OCI-LY1 (cell line): ENCODE measurements at regions not wholly inside any gene's neighbourhood (a gene's known extent, or its start where the extent isn't known, plus 50 kb on each side); places are given as distances from the start of the nearest gene placed in this dataset.

Experiments
- H2AFZ ChIP-seq: fragments of 200-600 bp; sonication (generic), shearing (Covaris generic); 2 replicates; pipeline ENCODE4 v1.6.0; 2014; ENCODE audit warnings: antibody characterized with exemption, mild to moderate bottlenecking, low read length
- H3F3A ChIP-seq: fragments of 200-600 bp; sonication (generic), shearing (Covaris generic); 2 replicates; pipeline ENCODE4 v1.6.0; 2014; ENCODE audit warnings: mild to moderate bottlenecking, antibody characterized with exemption, low read length, moderate library complexity; ENCODE audit not compliant: insufficient read depth
- H3K27ac ChIP-seq: fragments of 200-600 bp; sonication (generic); 2 replicates; pipeline ENCODE4 v1.5.1; 2014; ENCODE audit warnings: low read length, mixed run types, mild to moderate bottlenecking, low read depth; ENCODE audit not compliant: poor library complexity, severe bottlenecking
- H3K27me3 ChIP-seq: fragments of 200-600 bp; sonication (generic); 2 replicates; pipeline ENCODE4 v1.6.0; 2014; ENCODE audit warnings: antibody characterized with exemption, mild to moderate bottlenecking, low read length, moderate library complexity; ENCODE audit not compliant: insufficient read depth
- H3K36me3 ChIP-seq: fragments of 200-600 bp; sonication (generic); 2 replicates; pipeline ENCODE4 v1.6.1; 2014; ENCODE audit warnings: mild to moderate bottlenecking, antibody characterized with exemption, low read length, moderate library complexity, mixed read lengths; ENCODE audit not compliant: insufficient read depth
- H3K4me1 ChIP-seq: fragments of 200-600 bp; sonication (generic); 2 replicates; pipeline ENCODE4 v1.5.1; 2014; ENCODE audit warnings: mild to moderate bottlenecking, low read length, moderate library complexity; ENCODE audit not compliant: insufficient read depth, severe bottlenecking
- H3K4me2 ChIP-seq: fragments of 200-600 bp; sonication (generic), shearing (Covaris generic); 2 replicates; pipeline ENCODE4 v1.6.1; 2014; ENCODE audit warnings: low read length
- H3K4me3 ChIP-seq: fragments of 200-600 bp; sonication (generic); 2 replicates; pipeline ENCODE4 v1.5.1; 2014; ENCODE audit warnings: low read length, low read depth, mild to moderate bottlenecking, mixed read lengths; ENCODE audit not compliant: poor library complexity, severe bottlenecking
- H3K79me2 ChIP-seq: fragments of 200-600 bp; shearing (Covaris generic); 2 replicates; pipeline ENCODE4 v1.6.1; 2016; ENCODE audit warnings: mixed run types, low read length, mixed read lengths; ENCODE audit not compliant: insufficient read depth
- H3K9ac ChIP-seq: fragments of 200-600 bp; sonication (generic), shearing (Covaris generic); 2 replicates; pipeline ENCODE4 v1.6.1; 2014; ENCODE audit warnings: mild to moderate bottlenecking, low read length, mixed read lengths
- H3K9me2 ChIP-seq: fragments of 200-600 bp; sonication (generic), shearing (Covaris generic); 2 replicates; pipeline ENCODE4 v1.6.1; 2014; ENCODE audit warnings: low read depth, mild to moderate bottlenecking, low read length, mixed read lengths
- H3K9me3 ChIP-seq: fragments of 200-600 bp; shearing (Covaris generic); 2 replicates; pipeline ENCODE4 v1.6.1; 2014; ENCODE audit warnings: low read length, mixed read lengths
- H4K20me1 ChIP-seq: fragments of 200-600 bp; sonication (generic), shearing (Covaris generic); 2 replicates; pipeline ENCODE4 v1.6.0; 2016; ENCODE audit warnings: mild to moderate bottlenecking, low read length; ENCODE audit not compliant: insufficient read depth
- EZH2 ChIP-seq: fragments of 200-600 bp; sonication (generic), shearing (Covaris generic); IDR thresholded peaks from 2 replicates; pipeline ENCODE4 v1.8.0; 2017; ENCODE audit warnings: borderline replicate concordance, mixed run types, mild to moderate bottlenecking, antibody characterized with exemption, low read length, moderate library complexity, mixed read lengths
- TF ChIP-seq, protein P1 (sequence below): fragments of 200-600 bp; sonication (generic), shearing (Covaris generic); IDR thresholded peaks from 2 replicates; pipeline ENCODE4 v1.5.1; 2017; ENCODE audit warnings: mild to moderate bottlenecking, antibody characterized with exemption, low read length, moderate library complexity, mixed read lengths

- TF ChIP-seq, protein P1, sequence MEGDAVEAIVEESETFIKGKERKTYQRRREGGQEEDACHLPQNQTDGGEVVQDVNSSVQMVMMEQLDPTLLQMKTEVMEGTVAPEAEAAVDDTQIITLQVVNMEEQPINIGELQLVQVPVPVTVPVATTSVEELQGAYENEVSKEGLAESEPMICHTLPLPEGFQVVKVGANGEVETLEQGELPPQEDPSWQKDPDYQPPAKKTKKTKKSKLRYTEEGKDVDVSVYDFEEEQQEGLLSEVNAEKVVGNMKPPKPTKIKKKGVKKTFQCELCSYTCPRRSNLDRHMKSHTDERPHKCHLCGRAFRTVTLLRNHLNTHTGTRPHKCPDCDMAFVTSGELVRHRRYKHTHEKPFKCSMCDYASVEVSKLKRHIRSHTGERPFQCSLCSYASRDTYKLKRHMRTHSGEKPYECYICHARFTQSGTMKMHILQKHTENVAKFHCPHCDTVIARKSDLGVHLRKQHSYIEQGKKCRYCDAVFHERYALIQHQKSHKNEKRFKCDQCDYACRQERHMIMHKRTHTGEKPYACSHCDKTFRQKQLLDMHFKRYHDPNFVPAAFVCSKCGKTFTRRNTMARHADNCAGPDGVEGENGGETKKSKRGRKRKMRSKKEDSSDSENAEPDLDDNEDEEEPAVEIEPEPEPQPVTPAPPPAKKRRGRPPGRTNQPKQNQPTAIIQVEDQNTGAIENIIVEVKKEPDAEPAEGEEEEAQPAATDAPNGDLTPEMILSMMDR = no peak
- TF ChIP-seq EZH2 = no peak
- H3K9me3 ChIP-seq = no peaks in the 10 kb centered on the region
- H3K36me3 ChIP-seq = peaks cover 34% of the 10 kb centered on the region
- peak overlapping the region; percentile 18 for H3K4me3 ChIP-seq
- peak overlapping the region; percentile 97 for H3K27ac ChIP-seq
- H4K20me1 ChIP-seq = no peaks in the 10 kb centered on the region
- H3K4me1 ChIP-seq = peaks cover 79% of the 10 kb centered on the region
- no peaks in the 10 kb centered on the region for H3K27me3 ChIP-seq
- no peaks in the 10 kb centered on the region for H3K79me2 ChIP-seq
- H3F3A ChIP-seq = no peaks in the 10 kb centered on the region
- no peaks in the 10 kb centered on the region for H3K9me2 ChIP-seq
- H2AFZ ChIP-seq = no peak overlapping the region
- peak overlapping the region; percentile 53 for H3K9ac ChIP-seq
- H3K4me2 ChIP-seq = peak overlapping the region; percentile 59
These were observed 59.1 kb upstream of the MPEG1 start for GRCh38 chr11:59271811-59272327.

DNA sequence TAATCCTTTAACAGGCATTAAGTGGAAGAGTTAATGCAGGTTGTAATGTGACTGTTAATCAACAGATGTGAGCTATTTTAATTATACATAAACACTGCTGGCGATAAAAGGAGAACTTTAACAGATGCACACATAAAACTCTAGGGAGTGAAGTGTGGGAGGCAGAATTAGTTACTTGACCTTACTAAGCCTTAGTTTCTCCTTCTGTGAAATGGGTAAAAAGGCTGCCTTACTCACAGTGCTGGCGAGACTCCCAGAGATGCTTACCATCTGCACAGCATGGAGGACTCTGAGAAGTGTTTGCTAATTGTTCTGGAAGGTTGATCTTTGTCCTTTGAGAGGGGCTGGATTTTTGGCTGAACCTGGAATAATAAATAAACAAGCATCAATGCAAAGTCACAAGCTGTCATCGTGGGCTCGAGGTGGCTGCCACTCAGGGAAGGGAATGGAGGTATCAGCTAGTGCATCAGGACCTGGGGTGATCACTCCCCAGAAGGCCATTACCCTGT is 58.6 kb upstream of the MPEG1 start:
- Histone ChIP-seq H3K27ac (peak overlapping the region; percentile 97), H3K79me2 (no peaks in the 10 kb centered on the region), H4K20me1 (no peaks in the 10 kb centered on the region), H3K36me3 (peaks cover 31% of the 10 kb centered on the region), H3K4me1 (peaks cover 85% of the 10 kb centered on the region), H2AFZ (no peak overlapping the region), H3K4me2 (peak overlapping the region; percentile 59; the same call in 1 of the 2 replicates), H3K9me2 (no peaks in the 10 kb centered on the region), H3K4me3 (no peak overlapping the region), H3K9ac (peak overlapping the region; percentile 21; the same call in 1 of the 2 replicates), H3F3A (no peaks in the 10 kb centered on the region), H3K27me3 (no peaks in the 10 kb centered on the region), H3K9me3 (no peaks in the 10 kb centered on the region)
- TF ChIP-seq, protein P1 = no peak
- no peak for TF ChIP-seq EZH2

GRCh38 chr11:59267736-59268475 is 55.2 kb upstream of the MPEG1 start:
- Histone ChIP-seq H3K79me2 (no peaks in the 10 kb centered on the region), H3K4me1 (peaks cover 88% of the 10 kb centered on the region), H3K9ac (peak overlapping the region; percentile 33; the same call in 1 of the 2 replicates), H3K4me2 (peak overlapping the region; percentile 41), H2AFZ (no peak overlapping the region), H3F3A (no peaks in the 10 kb centered on the region), H3K27me3 (no peaks in the 10 kb centered on the region), H3K27ac (peak overlapping the region; percentile 95), H3K4me3 (no peak overlapping the region), H3K9me3 (no peaks in the 10 kb centered on the region), H3K9me2 (no peaks in the 10 kb centered on the region), H3K36me3 (peaks cover 29% of the 10 kb centered on the region; the same call in 1 of the 2 replicates), H4K20me1 (no peaks in the 10 kb centered on the region)
- TF ChIP-seq, protein P1 = no peak
- no peak for TF ChIP-seq EZH2
